ENCODE measurements at regions not wholly inside any gene's neighbourhood (a gene's known extent, or its start where the extent isn't known, plus 50 kb on each side); places are given as distances from the start of the nearest gene placed in this dataset.
A peak's percentile ranks its signal among the peaks of the same experiment; 100 is the strongest.

- DNase-seq, result no peak
Measured at GRCh38 chr12:13745111-13745860, 236.1 kb downstream of the GRIN2B start.

DNA sequence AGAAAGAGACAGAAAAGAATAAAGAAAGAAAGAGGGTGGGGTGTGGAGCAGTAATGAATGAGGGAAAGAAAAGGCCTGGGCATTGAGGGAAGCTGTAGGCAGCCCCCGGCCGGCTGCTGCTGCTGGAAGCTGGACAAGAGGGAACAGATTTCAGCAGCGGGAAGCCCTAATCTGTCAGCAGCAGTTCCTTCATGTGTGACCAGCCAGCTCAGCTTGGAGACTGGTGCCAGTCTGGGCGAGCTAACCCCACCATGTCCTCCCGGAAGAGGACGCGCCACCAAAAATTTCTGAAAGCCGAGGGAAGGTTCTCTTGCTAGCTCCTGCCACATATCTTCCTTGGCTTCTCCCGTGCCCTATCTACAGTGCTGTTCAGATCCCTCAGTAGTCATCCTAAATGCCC lies 236.8 kb downstream of the GRIN2B start:
- no peak for DNase-seq

GRCh38 chr12:13740149-13740545 lies 241.3 kb downstream of the GRIN2B start:
- DNase-seq, result no peak

- no peak for DNase-seq
Measured at GRCh38 chr12:13735734-13736133, 245.7 kb downstream of the GRIN2B start.

DNA sequence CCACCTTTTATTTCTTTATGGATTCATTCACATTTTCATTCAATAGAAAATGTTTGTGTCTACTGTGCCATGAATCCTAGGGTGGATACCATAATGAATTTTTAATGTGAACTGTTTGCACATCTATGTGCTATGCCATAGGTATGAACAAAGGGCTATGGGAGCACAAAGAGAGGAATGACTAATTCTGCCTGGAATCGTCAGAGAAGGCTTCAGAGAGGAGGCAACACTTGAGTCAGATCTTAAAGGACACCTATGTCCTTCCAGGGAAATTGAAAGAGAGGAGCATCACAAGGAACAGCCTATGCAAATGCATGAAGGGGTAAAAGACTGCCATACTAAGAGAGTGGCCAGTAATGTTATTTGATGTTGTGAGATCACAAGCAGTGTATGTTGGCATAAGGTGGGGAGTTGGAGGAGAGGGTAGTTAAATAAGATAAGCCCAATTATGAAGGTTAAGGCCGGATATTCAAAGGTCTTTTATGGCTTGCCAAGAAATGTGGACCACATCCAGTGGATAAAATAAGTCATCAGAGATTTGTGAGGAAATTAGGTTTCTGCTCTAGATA lies 246.7 kb downstream of the GRIN2B start:
- no peak for DNase-seq

DNA sequence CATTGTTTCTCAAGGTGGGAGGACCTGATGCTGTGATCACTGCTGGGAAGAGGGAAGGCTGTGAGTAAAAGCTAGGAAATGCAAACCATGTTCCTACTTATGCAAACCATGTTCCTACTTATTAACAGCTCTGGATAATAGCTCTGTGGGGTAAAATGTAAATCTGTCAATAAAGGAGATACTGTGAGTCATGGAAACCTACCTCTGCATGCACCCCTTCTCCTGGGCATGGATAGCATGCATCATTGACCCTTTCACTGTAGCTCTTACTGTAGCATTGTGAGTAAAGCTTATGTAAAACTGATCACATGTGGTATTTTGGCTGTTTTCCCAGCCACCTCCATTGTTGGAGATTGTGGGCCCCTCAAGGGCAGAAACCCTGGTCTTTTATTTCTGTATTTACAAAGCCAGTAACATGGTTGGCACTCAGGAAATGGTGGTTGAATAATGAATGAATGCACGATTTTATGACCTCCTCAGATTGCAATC lies 253.7 kb downstream of the GRIN2B start:
- peak; percentile 86 for DNase-seq

GRCh38 chr12:13725049-13725448 lies 256.4 kb downstream of the GRIN2B start:
- DNase-seq, result no peak

- no peak for DNase-seq
Measured at GRCh38 chr12:13724136-13724535, 257.3 kb downstream of the GRIN2B start.

DNA sequence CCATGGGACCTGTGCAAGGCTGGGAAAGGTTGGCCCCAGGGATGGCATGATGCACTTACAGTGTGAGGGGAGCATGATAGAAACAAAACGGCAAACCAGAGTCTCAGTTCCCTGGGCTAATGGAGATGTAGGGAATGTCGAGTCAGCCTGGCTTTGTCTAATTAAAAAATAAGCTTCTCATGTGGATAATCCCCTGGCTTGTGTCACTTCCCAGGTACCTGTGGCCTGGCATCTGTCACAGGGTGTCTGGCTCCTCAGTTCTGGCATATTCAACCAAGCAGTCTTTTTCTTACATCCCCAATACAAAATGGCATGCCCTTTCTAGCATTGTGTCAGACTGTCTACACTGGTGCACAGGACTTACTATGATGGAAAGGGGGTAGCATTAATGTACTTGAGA lies 261.4 kb downstream of the GRIN2B start:
- no peak for DNase-seq

DNA sequence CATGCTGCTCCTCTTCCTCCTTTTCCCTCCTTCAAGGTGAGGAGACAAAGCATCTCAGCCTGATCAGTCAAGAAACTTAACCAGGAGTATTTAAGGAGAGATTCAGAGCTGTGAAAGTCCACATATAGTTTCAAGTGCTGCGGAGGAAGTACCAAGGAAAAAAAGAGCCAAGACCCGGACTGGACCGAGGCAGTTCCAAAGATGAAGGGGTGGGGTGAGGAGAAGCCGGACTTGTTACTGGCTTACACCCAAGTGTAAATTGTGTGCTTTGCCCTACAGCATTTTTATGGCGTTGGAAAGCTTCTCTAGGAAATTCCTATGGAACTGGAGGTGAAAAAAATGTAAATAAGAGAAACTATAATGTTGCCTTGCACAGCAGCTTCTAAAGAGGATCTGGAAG lies 263.1 kb downstream of the GRIN2B start:
- no peak for DNase-seq

DNA sequence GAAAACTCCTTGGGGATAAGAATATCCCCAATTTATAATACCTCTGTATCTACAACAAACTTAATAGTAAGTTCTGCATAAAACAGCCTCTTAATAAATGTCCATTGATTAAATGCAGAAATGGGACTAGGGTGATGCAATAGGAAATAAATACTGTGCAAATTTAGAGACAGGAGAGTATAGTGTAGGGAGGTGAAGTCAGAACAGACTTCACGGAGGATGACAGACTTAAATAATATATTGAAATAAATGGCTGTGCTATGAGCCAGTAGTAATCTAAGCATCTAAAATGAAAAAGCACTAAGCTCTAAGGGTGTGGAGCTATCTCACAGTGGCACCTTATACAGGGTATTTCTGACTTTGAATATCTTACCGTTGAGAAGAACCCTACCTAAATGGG lies 265.3 kb downstream of the GRIN2B start:
- DNase-seq, result no peak

- DNase-seq, result peak; percentile 21
Measured at GRCh38 chr12:13713556-13714410, 267.6 kb downstream of the GRIN2B start.

DNA sequence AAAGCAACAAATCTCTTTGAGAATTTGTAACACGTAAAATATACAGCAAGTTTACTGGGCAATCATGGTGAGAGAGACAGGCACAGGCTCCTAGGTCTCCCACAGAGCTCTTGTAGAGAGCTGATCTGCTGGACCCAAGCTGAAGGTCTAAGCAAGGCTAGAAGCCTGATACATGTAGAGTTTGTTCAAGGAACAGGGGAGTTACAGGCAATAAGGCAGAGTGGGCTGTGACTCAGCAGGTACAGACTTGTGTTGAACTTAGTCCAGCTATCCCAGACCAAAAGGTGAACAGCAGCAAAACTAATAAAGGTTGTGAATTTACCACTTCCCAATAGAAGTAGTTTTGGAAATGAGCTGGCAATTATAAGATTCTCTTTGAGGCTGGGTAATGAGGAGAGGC lies 273.6 kb downstream of the GRIN2B start:
- no peak for DNase-seq

DNA sequence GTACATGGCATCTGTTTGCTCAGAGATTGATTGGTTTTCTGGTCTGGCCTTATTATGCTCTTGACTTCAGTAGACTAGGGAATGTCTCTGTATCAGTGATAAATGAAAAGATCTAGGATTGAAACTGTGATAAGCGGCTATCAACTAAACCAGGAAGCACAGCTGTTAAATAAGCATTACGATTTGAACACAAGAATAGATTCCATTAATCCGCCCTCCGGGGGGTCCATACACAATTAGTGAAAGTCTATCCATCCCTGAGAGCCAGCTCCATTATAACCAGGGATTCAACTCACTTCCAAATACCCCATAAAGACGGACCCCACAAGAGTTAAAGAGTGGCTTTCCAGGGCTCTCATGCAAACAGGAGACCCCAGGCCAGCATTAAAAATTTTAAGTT lies 279.0 kb downstream of the GRIN2B start:
- DNase-seq, result no peak

GRCh38 chr12:13701502-13701901 lies 279.9 kb downstream of the GRIN2B start:
- DNase-seq, result no peak

DNA sequence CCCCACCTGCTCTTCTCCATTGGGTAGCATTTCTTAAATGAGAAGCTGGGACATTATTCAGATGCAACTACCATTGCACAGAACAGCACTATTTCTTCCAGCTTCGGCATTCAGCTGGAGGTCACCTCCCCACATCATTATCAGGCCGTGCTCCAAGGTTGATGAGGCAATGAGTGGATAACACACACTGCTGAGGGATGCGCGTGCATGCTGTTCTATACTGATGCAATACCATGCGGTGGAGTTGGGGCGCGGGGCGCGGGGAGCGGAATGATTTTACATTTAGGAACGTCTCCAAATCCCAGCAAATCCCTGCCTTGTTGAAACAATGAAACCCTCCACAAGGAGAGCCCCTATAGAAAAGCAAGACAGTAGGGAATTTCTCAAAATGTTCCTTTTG lies 283.4 kb downstream of the GRIN2B start:
- no peak for DNase-seq

GRCh38 chr12:13695781-13696180 lies 285.6 kb downstream of the GRIN2B start:
- no peak for DNase-seq

GRCh38 chr12:13692332-13692731 lies 289.1 kb downstream of the GRIN2B start:
- no peak for DNase-seq

DNA sequence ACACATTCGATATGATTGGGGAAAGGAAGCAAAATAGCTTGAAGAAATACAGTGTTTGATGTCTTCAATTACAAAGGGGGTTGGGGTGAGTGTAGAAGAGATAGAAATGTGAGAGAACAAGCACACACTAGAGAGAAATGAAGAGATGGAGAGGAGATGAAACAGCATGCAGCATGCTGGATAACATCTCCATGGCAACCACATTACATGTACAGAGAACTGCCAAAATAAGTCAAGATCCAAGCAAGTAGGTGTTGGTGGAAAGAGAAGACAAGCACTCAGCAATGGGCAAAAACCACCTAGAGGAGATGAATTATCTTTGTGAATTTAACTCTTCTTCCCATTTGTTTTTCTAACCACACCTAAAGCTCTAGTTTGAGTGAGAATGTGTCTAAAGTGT lies 289.8 kb downstream of the GRIN2B start:
- DNase-seq, result no peak

DNA sequence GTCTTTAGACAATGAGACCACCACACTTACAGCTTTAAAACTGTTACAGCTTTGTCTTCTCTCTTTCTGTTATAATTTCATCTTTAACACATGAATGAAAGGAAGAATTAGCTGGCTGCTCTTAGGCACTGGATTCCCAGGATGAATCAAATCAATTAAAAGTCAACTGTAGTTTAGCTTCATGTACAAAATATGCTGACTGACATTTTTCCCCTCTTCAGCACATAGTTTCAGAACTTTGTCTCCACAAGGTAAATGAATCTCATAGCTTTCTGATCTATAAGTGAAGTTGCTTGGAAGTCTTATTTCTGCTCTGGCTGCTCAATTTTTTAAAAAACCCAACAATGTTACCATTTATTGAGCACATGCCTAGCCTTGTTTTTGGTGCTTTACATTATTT lies 293.8 kb downstream of the GRIN2B start:
- DNase-seq, result no peak

DNA sequence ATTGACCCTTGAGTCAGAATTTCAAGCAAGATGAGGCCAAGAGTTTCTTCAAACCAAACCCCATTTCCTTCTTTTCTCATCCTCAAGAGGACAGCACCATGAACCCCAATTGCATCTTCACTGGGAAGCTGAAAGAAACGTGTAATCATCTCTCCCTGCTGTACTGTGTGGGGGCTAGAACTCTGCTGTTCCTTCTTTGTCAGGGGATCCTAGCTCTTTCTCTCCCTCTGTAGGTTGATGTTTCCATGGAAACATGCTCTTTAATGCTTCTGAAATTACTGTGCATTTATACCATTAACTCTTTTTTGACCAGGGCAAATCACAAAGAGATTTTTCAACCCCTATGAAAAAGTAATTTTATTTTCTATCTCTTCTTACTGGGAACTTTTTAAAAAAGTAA lies 295.1 kb downstream of the GRIN2B start:
- no peak for DNase-seq

DNA sequence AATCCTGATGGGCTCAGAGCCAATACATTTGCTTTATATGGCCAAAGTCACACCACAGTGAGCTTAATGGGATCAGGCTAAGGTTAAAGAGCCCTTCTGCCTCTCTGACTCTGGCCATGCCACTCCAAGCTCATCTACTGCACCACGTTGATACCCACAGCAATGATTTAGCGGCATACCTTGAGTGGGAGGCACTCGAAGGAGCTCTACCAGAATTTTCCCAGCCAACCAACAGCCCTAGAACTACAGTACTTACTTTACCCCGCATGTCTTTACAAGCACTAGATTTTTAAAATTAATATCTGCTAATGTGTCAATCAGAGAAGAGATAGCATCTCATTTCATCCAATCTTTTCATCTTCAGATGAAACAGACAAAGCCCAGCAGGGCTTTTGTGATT lies 300.5 kb downstream of the GRIN2B start:
- DNase-seq, result peak; percentile 79

GRCh38 chr12:13676880-13677279 lies 304.5 kb downstream of the GRIN2B start:
- no peak for DNase-seq
